PFSK-1 (cell line): ENCODE measurements at regions not wholly inside any gene's neighbourhood (a gene's known extent, or its start where the extent isn't known, plus 50 kb on each side); places are given as distances from the start of the nearest gene placed in this dataset.

Experiments used
- FOXP2 ChIP-seq: optimal IDR thresholded peaks from 2 replicates; pipeline ENCODE3; 2011; ENCODE audit warnings: borderline replicate concordance, control low read depth, inconsistent platforms; ENCODE audit not compliant: insufficient read depth; ENCODE audit errors: extremely low read length, extremely low read depth
- POLR2AphosphoS5 ChIP-seq: IDR thresholded peaks from 2 replicates; pipeline ENCODE4 v1.6.1; 2012; ENCODE audit warnings: low read depth, mild to moderate bottlenecking, control low read depth, low read length, moderate library complexity
- SIN3A ChIP-seq: IDR thresholded peaks from 2 replicates; pipeline ENCODE4 v1.6.1; 2012; ENCODE audit warnings: mild to moderate bottlenecking, low read length, moderate library complexity, borderline replicate concordance; ENCODE audit not compliant: insufficient read depth
- TAF1 ChIP-seq: IDR thresholded peaks from 2 replicates; pipeline ENCODE4 v1.6.1; 2012; ENCODE audit warnings: low read length, control low read depth, borderline replicate concordance; ENCODE audit not compliant: insufficient read depth
- TF ChIP-seq, protein P1 (sequence below), 2 experiments: IDR thresholded peaks; 2 replicates each; pipeline versions ENCODE4 v1.6.1 to v1.8.0; 2011 to 2012; ENCODE audit warnings: low read depth in 2 of 2, low read length in 2 of 2, control low read depth in 1 of 2, inconsistent platforms in 1 of 2, mild to moderate bottlenecking in 1 of 2, moderate library complexity in 1 of 2; ENCODE audit not compliant: insufficient read depth in 1 of 2

DNA sequence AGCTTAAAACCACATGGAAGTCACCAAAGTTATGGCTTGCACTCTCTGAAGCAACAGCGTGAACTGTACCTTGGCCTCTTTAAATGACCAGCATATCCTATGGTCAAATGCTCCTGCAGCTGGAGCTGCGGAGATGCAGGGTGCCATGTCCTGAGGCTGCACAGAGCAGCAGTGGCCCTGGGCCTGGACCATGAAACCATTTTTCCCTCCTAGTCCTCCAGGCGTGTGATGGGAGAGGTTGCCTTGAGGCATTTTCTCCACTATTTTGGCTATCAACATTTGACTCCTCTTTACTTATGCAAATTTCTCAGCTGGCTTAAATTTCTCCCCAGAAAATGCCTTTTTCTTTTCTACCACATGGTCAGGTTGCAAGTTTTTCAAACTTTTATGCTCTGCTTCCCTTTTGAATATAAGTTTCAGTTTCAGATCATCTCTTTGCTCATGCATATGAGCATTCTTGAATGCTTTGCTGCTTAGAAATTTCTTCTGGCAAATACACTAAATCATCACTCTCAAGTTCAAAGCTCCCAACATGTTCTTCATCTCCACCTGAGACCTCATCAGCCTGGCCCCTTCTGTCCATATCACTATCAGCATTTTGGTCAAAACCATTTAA, 82.9 kb upstream of the TMEFF2 start:
- TF ChIP-seq POLR2AphosphoS5 = no peak
- TF ChIP-seq SIN3A = no peak
- TF ChIP-seq, protein P1, sequence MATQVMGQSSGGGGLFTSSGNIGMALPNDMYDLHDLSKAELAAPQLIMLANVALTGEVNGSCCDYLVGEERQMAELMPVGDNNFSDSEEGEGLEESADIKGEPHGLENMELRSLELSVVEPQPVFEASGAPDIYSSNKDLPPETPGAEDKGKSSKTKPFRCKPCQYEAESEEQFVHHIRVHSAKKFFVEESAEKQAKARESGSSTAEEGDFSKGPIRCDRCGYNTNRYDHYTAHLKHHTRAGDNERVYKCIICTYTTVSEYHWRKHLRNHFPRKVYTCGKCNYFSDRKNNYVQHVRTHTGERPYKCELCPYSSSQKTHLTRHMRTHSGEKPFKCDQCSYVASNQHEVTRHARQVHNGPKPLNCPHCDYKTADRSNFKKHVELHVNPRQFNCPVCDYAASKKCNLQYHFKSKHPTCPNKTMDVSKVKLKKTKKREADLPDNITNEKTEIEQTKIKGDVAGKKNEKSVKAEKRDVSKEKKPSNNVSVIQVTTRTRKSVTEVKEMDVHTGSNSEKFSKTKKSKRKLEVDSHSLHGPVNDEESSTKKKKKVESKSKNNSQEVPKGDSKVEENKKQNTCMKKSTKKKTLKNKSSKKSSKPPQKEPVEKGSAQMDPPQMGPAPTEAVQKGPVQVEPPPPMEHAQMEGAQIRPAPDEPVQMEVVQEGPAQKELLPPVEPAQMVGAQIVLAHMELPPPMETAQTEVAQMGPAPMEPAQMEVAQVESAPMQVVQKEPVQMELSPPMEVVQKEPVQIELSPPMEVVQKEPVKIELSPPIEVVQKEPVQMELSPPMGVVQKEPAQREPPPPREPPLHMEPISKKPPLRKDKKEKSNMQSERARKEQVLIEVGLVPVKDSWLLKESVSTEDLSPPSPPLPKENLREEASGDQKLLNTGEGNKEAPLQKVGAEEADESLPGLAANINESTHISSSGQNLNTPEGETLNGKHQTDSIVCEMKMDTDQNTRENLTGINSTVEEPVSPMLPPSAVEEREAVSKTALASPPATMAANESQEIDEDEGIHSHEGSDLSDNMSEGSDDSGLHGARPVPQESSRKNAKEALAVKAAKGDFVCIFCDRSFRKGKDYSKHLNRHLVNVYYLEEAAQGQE (IDR thresholded peaks at IDR 0.05; ENCODE audit: insufficient read depth in 1 of 2, low read depth in 2 of 2, low read length in 2 of 2) = no peak
- no peak for TF ChIP-seq FOXP2
- no peak for TF ChIP-seq TAF1

DNA sequence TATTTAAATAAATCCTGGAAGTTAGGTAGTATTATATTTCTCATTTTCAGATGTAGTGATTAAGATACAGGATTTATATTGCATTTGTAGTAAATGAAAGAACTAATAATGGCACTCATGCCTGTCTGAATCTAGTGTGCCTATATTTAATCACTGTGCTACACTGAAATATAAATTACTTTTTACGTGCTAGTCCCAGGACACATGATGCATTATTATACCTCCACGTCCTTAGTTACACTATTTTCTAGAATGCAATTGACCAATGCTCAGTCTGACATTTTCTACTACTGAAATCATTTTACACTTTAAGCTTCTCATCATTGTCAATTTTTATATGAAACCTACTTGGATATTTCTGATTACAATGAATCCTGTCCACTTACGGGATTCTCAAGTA, 80.9 kb upstream of the TMEFF2 start:
- TF ChIP-seq TAF1 (no peak), POLR2AphosphoS5 (no peak), SIN3A (no peak), FOXP2 (no peak)
- TF ChIP-seq, protein P1 (IDR thresholded peaks at IDR 0.05; ENCODE audit: insufficient read depth in 1 of 2, low read depth in 2 of 2, low read length in 2 of 2) = no peak

DNA sequence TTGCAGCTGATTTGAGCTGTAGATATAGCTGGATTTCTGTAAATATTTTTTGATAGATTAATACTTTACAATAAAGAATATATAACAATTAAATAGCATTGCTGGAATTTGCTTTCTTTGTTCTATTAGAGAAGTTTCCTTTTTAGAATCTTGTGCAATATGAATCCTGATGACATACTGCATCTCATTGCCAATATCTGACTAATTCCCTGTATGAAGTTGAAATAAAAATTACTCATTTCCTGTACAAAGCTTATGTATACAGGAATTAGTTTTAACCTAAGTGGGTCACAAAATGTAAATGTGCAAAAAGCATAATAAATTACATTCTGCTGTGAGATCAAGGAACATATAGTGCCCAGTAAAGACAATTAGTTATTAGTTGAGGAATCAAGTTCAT, 72.8 kb upstream of the TMEFF2 start:
- TF ChIP-seq SIN3A (no peak), FOXP2 (no peak), TAF1 (no peak), POLR2AphosphoS5 (no peak)
- TF ChIP-seq, protein P1 (IDR thresholded peaks at IDR 0.05; ENCODE audit: insufficient read depth in 1 of 2, low read depth in 2 of 2, low read length in 2 of 2) = no peak

DNA sequence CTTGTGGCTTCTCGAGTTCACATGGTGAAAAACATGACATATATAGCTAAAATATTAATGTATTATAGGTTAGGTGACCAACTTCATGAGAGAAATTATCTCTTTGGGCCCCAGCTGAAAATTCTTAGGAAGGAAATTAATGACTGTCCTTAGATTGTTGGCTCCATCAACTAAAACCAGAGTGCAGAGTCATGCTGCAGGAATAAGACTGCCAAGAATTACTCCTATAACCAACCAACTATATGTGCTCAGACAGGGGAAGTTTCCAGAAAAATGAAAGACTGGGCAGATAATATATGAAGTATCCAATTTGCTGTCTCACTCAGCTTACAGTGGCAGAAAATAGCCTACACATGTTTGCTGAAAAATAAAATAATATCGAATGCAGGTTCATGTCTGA, 71.0 kb upstream of the TMEFF2 start:
- TF ChIP-seq FOXP2 (no peak), POLR2AphosphoS5 (no peak), SIN3A (no peak), TAF1 (no peak)
- TF ChIP-seq, protein P1 (IDR thresholded peaks at IDR 0.05; ENCODE audit: insufficient read depth in 1 of 2, low read depth in 2 of 2, low read length in 2 of 2) = no peak

DNA sequence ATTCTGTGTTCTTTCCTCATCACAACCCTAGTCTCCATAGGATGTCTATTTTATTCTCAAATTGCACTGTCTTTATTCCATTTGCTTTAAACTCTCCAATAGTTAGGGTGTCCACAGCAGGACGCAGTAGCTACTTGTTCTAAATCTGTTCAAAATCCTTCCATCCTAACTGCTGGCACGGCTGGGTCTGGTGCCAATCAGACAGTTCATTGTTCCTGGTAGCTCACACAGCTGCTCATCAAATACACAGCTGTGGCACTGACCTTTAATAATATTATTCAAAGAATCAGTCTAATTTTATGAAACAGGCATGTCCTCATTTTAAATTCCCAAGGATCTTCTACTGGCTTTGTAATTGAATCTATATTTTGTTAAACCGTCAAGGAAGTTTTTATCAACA, 59.7 kb upstream of the TMEFF2 start:
- TF ChIP-seq, protein P1 (IDR thresholded peaks at IDR 0.05; ENCODE audit: insufficient read depth in 1 of 2, low read depth in 2 of 2, low read length in 2 of 2) = no peak
- TF ChIP-seq TAF1 (no peak), FOXP2 (no peak), SIN3A (no peak), POLR2AphosphoS5 (no peak)
